DND-41 (cell line): ENCODE measurements at regions not wholly inside any gene's neighbourhood (a gene's known extent, or its start where the extent isn't known, plus 50 kb on each side); places are given as distances from the start of the nearest gene placed in this dataset.

Source experiments
- EZH2 ChIP-seq: IDR thresholded peaks from 3 replicates; pipeline ENCODE4 v1.6.1; 2012; ENCODE audit warnings: borderline replicate concordance, low read depth, mild to moderate bottlenecking, moderate library complexity, low read length, inconsistent platforms; ENCODE audit not compliant: severe bottlenecking
- TF ChIP-seq, protein P1 (sequence below): IDR thresholded peaks from 2 replicates; pipeline ENCODE4 v1.5.1; 2012; ENCODE audit warnings: borderline replicate concordance, low read length, moderate library complexity, mild to moderate bottlenecking; ENCODE audit not compliant: poor library complexity, severe bottlenecking; ENCODE audit errors: extremely low read depth

GRCh38 chrX:17919896-17920446 is 58.9 kb upstream of the RAI2 start:
- TF ChIP-seq, protein P1, sequence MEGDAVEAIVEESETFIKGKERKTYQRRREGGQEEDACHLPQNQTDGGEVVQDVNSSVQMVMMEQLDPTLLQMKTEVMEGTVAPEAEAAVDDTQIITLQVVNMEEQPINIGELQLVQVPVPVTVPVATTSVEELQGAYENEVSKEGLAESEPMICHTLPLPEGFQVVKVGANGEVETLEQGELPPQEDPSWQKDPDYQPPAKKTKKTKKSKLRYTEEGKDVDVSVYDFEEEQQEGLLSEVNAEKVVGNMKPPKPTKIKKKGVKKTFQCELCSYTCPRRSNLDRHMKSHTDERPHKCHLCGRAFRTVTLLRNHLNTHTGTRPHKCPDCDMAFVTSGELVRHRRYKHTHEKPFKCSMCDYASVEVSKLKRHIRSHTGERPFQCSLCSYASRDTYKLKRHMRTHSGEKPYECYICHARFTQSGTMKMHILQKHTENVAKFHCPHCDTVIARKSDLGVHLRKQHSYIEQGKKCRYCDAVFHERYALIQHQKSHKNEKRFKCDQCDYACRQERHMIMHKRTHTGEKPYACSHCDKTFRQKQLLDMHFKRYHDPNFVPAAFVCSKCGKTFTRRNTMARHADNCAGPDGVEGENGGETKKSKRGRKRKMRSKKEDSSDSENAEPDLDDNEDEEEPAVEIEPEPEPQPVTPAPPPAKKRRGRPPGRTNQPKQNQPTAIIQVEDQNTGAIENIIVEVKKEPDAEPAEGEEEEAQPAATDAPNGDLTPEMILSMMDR = no peak
- no peak for TF ChIP-seq EZH2
